ENCODE measurements at regions not wholly inside any gene's neighbourhood (a gene's known extent, or its start where the extent isn't known, plus 50 kb on each side); places are given as distances from the start of the nearest gene placed in this dataset.

DNA sequence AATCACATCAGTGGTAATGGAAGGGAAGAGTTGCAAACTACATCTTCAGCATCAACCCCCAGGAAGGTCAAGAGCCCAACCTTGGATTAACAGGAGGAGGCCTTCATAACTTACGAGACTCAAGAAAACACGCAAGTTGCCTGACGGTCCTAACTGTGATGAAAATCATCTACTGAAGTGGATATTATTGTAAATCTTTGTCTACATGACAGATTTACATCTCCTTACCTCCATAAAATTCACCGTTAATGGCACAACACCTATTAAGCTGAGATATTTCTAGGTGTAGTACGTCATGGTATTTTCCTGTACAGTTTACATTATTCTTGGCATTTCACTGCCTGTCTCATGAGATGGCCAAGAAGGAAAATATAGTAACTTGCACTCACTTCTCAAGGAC, 332.0 kb downstream of the NSUN3 start:
- no peak overlapping the region for H3K27ac ChIP-seq

DNA sequence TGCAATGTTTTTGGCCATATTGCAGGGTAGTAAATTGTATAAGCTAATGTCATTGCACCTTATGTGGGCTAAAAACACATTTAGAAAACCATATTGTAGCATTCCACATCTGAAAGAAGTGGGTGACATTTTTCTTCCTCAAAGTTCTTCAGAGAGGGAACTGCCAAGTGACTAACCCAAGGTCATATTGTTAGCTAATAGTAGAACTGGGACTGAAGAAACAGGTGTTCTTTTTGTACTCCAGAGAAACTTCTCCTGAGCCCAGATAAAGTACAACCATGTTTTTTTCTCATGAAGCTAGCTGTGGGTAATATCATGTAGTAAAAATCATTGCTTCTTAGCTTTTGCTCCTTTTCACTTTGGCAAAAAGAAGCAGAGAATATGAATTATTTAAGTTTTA, 333.0 kb downstream of the NSUN3 start:
- intact Hi-C loops (cut with DNase I), result no loop called here
- Histone ChIP-seq H3K36me3 (no peaks in the 10 kb centered on the region), H3K9me3 (no peaks in the 10 kb centered on the region), H3K27ac (no peak overlapping the region), H3K4me3 (replicated peaks in 1 of 3) (no peak overlapping the region), H3K4me1 (no peaks in the 10 kb centered on the region), H3K27me3 (no peaks in the 10 kb centered on the region)
- TF ChIP-seq POLR2A (IDR thresholded peaks at IDR 0.05) (no peak), CTCF (IDR thresholded peaks at IDR 0.05) (no peak)
- no peak for DNase-seq

More for the DNA sequence above, 332.0 kb downstream of the NSUN3 start:
- intact Hi-C loops (cut with DNase I), result no loop called here
- Histone ChIP-seq H3K9me3 (no peaks in the 10 kb centered on the region), H3K36me3 (no peaks in the 10 kb centered on the region), H3K4me1 (no peaks in the 10 kb centered on the region), H3K4me3 (replicated peaks in 1 of 3) (no peak overlapping the region), H3K27me3 (no peaks in the 10 kb centered on the region)
- TF ChIP-seq POLR2A (IDR thresholded peaks at IDR 0.05) (no peak), CTCF (IDR thresholded peaks at IDR 0.05) (no peak)
- WGBS, 2 donors, result 88% methylated on average over 5 of the region's 5 CpGs
- no peak for DNase-seq

DNA sequence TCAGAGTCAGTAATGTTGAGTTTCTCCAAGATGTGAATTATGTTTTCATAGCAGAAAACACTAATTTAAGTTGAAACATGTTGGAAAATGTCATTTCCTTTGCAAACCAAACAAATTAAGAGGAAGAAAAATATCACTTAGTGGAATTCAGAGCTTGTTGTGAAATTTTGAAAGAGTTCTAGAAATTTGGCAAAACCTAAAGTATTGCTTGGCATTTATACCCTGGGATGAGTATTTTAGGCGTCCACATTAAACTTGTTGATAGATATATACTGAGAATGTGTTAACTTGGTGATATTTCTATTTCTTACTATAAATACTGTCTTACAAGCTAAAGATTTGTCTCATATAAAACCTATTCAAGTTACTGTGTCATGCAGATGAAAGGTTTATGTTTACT, 335.2 kb downstream of the NSUN3 start:
- TF ChIP-seq CTCF (IDR thresholded peaks at IDR 0.05) (no peak), POLR2A (IDR thresholded peaks at IDR 0.05) (no peak)
- intact Hi-C loops (cut with DNase I), result no loop called here
- Histone ChIP-seq H3K9me3 (no peaks in the 10 kb centered on the region), H3K27ac (no peak overlapping the region), H3K36me3 (no peaks in the 10 kb centered on the region), H3K4me1 (no peaks in the 10 kb centered on the region), H3K27me3 (no peaks in the 10 kb centered on the region), H3K4me3 (replicated peaks in 1 of 3) (no peak overlapping the region)
- WGBS, 2 donors, result 79 to 81% methylated on average over 1 of the region's 1 CpG
- no peak for DNase-seq

- Histone ChIP-seq H3K27me3 (no peaks in the 10 kb centered on the region), H3K4me3 (replicated peaks in 1 of 3) (no peak overlapping the region), H3K4me1 (no peaks in the 10 kb centered on the region), H3K27ac (no peak overlapping the region), H3K9me3 (no peaks in the 10 kb centered on the region), H3K36me3 (no peaks in the 10 kb centered on the region)
- DNase-seq, result no peak
- TF ChIP-seq CTCF (IDR thresholded peaks at IDR 0.05) (no peak), POLR2A (IDR thresholded peaks at IDR 0.05) (no peak)
- intact Hi-C loops (cut with DNase I), result no loop called here
Measured at GRCh38 chr3:94401466-94401865, 338.6 kb downstream of the NSUN3 start.

DNA sequence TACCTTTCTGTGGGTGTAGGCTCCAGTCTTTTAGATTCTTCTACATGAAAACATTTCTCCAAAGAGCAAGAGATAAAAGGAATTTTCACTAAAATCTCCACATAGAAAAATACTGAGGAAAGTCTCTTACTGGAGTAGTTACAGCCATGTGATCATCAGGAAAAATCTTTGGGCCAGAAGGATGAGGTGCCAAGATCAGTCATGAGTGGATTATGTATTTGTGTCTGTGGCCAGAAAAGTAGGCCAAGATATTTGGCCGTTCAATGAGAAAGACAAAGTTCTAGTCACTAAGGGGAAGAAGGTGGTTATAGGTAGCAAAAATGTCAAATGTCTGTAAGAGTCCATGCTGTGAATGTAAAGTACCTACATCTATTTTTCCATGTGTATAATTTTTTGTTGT, 339.3 kb downstream of the NSUN3 start:
- intact Hi-C loops (cut with DNase I), result no loop called here
- TF ChIP-seq CTCF (IDR thresholded peaks at IDR 0.05), result no peak
- TF ChIP-seq POLR2A (IDR thresholded peaks at IDR 0.05), result no peak
- 83 to 86% methylated on average over 1 of the region's 1 CpG for WGBS, 2 donors

More for the DNA sequence above, 339.3 kb downstream of the NSUN3 start:
- H3K4me1 ChIP-seq, result no peaks in the 10 kb centered on the region
- no peak for DNase-seq
- no peaks in the 10 kb centered on the region for H3K9me3 ChIP-seq
- H3K4me3 ChIP-seq (replicated peaks in 1 of 3), result no peak overlapping the region
- no peaks in the 10 kb centered on the region for H3K36me3 ChIP-seq
- H3K27ac ChIP-seq, result no peak overlapping the region
- no peaks in the 10 kb centered on the region for H3K27me3 ChIP-seq
